Activated CD4-positive, CD25-positive, alpha-beta regulatory T cell treated with anti-CD3 and anti-CD28 coated beads, Interleukin-2, amount 50 U/mL, for 24 hours (primary cell): ENCODE measurements at regions not wholly inside any gene's neighbourhood (a gene's known extent, or its start where the extent isn't known, plus 50 kb on each side); places are given as distances from the start of the nearest gene placed in this dataset.

Source experiments
- ATAC-seq, 2 donors: fragments of 150-1000 bp; cut with Tn5 transposase; one replicate each; pipeline ENCODE4 v1.10.0; 2021; ENCODE audit warnings: mild to moderate bottlenecking in 1 of 2, moderate library complexity in 1 of 2

- ATAC-seq: no peak
These were observed 460.3 kb downstream of the MEIS1 start for GRCh38 chr2:66895206-66895605.

DNA sequence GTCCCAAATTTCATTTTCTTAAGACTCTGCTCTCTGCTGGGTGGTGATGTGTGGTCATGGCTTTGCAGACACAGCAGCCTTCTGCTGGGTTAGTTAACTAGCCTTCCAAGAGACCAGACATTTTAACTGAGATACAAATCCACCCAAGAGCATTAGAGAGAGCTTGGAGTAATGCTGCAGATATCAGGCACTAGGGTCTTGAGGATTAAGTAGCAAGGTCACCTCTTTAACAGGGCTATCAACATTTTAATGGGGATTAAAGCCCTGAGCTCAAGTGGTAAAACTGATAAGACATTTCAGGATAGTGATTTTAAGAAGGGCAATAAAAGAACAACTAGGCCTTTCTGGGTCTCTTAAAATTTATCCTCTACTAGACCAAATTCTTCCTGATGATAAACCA is 461.2 kb downstream of the MEIS1 start:
- no peak for ATAC-seq

DNA sequence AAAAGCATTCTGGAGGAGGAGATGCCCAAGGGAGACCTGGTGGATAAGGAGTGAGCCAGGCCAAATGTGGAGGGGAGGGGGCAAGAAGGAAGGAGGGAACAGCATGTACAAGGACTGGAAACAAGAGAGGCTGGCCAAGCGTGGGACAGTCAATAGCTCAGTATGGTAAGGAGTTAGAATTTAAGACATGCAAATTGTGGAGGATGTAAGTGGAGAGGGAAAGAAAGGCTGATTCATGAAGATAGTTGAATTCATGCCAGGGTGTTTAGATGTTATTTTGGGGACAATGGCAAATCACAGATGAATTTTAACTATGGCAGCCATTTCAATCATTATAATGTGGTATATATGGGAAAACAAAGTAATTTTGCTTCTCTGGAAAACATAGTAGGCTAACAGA is 462.3 kb downstream of the MEIS1 start:
- no peak for ATAC-seq

- ATAC-seq: no peak
These were observed 462.8 kb downstream of the MEIS1 start for GRCh38 chr2:66897691-66898150.

DNA sequence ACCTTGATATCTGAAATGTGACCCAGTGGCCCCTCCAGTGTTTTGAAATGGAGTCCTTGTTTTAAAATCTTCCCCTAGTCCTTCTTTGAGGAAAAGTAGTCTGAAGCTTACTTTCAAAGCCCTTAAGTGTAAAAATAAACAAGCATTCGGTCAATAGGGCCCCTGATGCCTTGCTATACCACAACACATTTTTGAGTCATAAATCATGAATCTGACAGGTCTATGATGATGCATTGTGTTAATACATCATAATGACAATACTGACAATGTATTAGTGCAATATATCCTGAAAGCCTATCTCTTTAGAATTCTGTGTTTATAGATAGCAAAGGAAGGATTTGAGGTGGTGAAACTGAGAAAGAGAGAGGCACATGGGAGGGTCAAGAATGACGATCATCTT is 464.2 kb downstream of the MEIS1 start:
- no peak for ATAC-seq

DNA sequence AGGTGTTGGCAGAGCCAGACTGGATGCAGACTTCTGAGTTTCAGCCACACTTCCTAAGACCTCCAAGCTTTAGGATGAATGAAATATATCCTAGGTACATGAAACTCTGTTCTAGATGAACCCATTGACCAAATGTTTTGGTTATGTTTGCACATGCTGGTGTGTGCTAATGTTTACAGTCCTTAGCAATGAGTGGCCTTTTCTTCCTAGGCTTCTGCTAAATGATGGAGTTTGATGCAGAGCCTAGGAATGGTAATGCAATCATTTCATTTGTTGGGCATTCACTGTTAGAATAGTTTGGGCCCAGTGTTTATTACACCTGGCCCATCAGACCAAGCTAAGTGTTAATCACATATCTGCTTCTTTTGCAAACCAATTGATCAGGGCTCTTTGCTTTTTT is 464.7 kb downstream of the MEIS1 start:
- ATAC-seq: no peak

DNA sequence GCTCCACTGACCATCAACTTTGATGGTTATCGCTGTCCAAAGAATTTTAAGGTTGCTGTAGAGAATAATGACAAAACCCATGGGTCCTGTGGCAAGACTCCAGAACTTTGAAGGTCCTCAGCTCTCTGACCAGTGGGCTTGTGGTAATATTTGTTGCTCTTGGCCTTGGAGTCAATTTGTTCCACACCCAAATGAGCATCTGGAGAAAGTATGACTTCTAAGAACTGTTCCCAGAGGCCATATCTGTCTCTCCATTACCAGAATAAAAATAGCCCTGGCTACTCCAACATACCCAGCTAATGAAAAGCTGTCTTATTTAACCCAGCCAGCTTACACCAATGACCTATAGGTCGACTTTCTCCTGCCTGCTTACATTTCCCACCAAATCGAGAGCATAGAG is 466.4 kb downstream of the MEIS1 start:
- no peak for ATAC-seq

- no peak for ATAC-seq
These were observed 468.3 kb downstream of the MEIS1 start for GRCh38 chr2:66903183-66903582.

DNA sequence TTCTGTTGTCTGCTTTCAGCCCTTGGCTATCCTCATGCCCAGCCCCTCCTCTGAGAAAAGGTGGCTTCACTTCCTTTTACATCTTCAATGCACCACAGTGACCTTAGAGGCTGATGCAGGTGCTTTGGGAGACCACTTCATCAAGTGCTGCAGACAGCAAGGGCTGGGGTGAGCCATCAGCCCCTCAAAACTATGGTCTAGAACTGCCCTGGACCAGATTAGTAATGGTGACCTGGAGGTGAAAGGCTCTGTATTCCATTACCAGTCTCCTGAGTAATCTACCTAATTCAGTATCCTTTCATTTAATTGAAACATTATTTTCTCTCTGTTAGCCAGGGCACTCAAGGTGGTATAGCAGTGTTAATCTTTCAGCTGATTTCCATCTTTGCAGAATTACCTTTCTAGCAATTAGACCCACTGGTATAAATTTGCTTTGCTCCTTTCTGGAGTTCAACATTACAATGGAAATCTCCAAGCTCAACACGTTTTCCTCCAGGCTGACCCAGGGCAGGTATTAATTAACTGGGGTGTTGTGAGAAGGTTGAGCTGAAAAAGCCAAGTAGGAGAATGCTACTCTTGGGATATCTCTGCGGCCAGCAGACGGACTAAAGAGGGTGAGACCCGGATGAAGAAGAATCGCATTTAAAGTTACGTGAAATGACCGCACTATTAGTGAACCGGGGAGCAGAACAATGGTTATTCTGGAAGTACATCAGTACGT is 469.0 kb downstream of the MEIS1 start:
- no peak for ATAC-seq

DNA sequence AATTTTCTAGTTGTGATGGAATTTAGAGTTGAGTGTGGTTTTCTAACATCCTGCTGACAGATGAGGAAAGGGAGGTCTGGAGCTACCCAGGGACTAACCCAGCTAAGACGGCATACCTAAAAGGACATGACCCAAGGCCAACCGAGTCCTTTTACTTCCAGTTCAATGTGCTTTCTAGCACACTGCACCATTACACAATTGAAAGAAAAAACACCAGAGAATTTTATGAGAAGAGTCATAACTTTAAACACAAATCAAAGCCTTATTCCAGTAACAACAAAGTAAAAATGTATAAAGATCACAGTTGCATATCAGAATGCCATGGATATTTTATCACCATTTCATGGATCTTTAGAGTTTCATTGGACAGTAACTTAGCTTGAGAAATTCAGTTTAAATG is 480.3 kb downstream of the MEIS1 start:
- ATAC-seq: no peak

DNA sequence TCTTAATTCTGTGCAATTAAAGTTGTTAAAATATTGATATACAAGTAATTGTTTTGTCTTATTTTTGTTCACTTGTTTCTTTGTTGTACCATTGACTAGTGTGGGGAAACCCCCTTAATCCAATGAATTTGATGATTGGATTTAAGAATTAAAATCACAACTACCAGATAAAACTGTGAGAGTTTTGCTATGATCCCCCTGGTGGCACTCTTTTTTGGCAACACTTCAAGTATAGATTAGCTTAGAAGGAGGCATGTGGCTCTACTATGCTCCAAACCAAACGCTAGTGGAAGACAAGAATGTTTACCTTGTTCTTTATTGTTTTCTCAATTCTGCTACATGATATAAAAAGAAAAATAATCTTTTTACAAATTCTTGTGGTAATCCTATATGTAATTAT is 477.8 kb upstream of the ETAA1 start:
- ATAC-seq: no peak

DNA sequence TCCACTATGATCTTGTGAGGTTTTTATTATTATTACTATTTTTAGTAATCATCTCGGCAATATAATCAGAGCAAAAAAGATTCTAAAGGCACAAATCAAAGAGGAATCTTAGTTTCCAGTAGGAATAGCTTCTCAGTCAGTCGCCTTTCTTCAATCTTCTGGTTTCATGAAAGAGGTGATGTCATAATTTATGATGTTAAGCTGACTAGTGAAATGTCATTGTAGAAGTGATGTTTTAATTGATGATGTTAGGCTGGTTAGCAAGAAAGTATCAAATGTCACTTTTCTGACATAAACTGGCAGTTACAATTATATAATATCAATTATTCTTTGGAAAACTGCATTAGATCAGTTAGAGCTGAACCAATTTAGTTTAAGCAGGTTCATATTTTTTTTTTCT is 476.7 kb upstream of the ETAA1 start:
- ATAC-seq: no peak

DNA sequence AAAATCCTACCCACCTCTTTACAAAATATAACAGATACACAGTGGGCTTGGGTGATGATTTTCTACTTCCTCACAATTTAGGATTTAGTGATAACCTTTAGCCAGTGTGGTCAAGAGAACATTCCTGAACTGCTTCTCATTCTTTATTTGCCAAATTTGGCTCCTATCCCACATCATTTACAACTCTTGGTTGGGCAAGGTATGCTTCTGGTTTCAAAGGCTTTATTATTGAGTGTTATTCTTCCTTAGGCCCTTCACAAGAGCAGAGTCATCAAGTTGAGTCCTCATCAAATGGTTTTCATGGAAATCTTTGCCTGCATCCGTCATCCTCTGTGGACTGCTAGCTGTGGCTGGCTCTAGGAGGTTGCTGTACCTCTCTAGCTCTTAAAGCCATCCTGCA is 472.0 kb upstream of the ETAA1 start:
- no peak for ATAC-seq

DNA sequence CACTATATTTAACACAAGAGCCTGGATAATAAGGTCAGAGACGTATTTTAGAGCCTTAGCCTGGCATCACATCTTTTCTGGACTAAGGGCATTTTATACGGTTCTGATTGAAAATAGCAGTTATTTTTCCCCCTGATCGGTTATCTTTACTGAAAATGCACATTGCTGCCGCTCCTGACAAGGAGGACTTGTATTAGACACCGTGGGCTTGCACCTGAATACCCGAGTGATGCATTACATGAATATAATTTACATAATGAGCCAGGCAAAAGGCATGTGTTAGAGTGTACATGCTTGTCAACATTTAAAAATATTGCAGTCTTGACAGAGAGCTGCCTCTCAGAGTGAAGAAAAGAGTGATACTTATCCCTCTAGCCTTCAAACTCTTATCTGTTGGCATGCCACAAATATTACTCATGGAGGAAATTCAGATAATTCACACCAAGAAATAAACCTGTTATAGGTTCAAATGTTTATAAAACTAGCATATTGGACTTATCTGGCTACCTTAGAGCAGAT is 470.5 kb upstream of the ETAA1 start:
- ATAC-seq: no peak

GRCh38 chr2:66929632-66930338 is 467.3 kb upstream of the ETAA1 start:
- ATAC-seq: no peak

GRCh38 chr2:66930339-66931220 is 466.6 kb upstream of the ETAA1 start:
- no peak for ATAC-seq

DNA sequence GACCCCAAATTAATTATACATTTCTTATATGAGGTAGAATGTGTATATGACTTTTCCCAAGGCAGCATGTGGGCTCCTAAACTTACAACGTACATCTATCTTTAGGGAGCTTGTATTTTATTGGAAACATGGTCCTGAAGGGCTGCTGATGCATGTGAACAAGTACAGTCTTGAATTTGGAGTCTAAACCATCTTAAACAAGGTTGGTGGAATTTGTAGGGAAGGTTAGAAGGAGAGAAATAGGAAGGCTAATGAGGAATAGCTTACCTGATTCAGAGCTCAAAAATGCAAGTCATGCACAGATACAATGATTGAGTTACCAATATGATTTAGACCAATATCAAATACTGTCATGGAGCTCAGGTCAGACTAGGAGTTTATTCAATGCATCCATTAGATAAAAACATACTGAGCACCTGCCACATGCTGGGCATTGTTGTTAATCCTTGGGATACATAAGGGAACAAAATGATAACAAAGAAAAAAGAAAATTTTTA is 458.6 kb upstream of the ETAA1 start:
- ATAC-seq: no peak

DNA sequence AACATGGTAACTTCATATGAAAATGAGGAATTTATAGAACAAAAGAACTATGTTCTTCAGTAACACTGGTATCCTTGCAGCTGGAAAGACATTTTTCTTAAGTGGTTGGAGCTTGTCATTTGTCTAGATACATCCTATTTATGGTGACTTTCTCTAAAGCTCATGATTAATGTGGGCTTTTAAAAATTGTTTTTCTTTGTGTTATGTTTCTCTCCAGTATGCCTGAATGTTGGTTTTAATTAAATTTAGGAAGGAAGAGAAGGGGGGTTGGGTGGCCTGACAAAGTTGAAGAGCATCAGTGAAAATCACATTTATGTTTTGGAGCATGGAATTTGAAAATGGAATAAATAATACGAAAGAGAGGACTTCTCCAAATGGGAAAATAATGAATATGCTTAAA is 457.1 kb upstream of the ETAA1 start:
- no peak for ATAC-seq

GRCh38 chr2:66948234-66948633 is 448.9 kb upstream of the ETAA1 start:
- ATAC-seq: no peak

- ATAC-seq: no peak
These were observed 439.9 kb upstream of the ETAA1 start for GRCh38 chr2:66957198-66957597.

- ATAC-seq: no peak
These were observed 439.5 kb upstream of the ETAA1 start for GRCh38 chr2:66957677-66958076.

DNA sequence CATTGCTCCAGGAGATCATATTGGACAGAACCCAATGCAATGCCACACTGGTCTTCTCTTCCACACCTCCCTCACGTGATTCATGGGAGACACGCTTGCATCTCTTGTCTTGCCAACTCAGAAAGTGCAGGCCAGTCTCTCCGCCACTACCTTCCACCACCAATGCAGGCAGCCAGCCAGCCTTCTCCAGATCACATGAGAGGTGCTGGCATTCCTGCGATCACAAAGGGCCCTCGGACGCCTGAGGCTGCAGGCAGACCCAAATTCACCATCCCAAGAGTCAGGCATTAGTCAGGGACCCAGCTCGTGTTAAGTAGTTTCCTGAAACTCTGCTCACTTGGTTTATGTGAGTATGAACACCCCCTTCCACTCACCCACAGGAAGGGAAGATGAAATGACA is 437.0 kb upstream of the ETAA1 start:
- no peak for ATAC-seq

DNA sequence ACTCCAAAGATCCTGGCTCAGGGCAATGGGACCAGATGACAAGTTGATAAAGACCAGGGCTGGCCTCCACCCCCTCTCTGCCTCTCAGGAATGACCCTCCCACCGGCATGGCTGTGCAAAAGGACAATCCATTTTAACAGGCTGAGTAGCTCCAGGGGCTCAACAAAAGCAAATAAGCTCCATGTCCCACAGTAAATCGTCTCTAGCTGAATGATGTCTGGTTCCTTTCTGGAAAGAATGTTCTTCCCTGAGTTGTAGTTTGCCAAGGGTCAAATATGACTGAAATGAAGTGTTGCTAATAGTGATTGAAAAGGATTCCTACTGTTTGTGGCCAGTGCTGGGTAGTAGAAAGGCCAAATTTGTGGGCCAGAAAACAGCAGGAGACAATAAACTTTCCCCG is 434.4 kb upstream of the ETAA1 start:
- no peak for ATAC-seq
